ENCODE measurements at regions not wholly inside any gene's neighbourhood (a gene's known extent, or its start where the extent isn't known, plus 50 kb on each side); places are given as distances from the start of the nearest gene placed in this dataset.
"Not testable (repeated sequence)": the region's sequence is repeated elsewhere in the genome, so short reads cannot be mapped to it uniquely, and the experiment has no call there.

GRCh38 chr13:25017808-25018728 is 77.9 kb upstream of the PABPC3 start:
- not testable (repeated sequence) for TF ChIP-seq CTCF (IDR thresholded peaks at IDR 0.05 in 4 of 5, conservative IDR thresholded peaks at IDR 0.05 in 1 of 5); POLR2A (IDR thresholded peaks at IDR 0.05)

Data from gastrocnemius medialis (tissue), 4 donors.